HEK293 (cell line): ENCODE measurements at regions not wholly inside any gene's neighbourhood (a gene's known extent, or its start where the extent isn't known, plus 50 kb on each side); places are given as distances from the start of the nearest gene placed in this dataset.

Experiments used
- ATF2 ChIP-seq: fragments of 450-650 bp; formaldehyde crosslinking; IDR thresholded peaks from 2 replicates; pipeline ENCODE4 v1.5.1; 2016; ENCODE audit warnings: missing biosample characterization, missing genetic modification characterization, low read depth
- CTCF ChIP-seq: fragments of 450-650 bp; formaldehyde crosslinking; IDR thresholded peaks from 2 replicates; pipeline ENCODE4 v1.5.1; 2016; ENCODE audit warnings: missing biosample characterization, missing genetic modification characterization
- REST ChIP-seq: fragments of 450-650 bp; formaldehyde crosslinking; IDR thresholded peaks from 2 replicates; pipeline ENCODE4 v1.5.1; 2016; ENCODE audit warnings: missing biosample characterization, missing genetic modification characterization
- SETDB1 ChIP-seq: IDR thresholded peaks from one replicate; pipeline ENCODE4 v1.6.1; 2017; ENCODE audit warnings: mild to moderate bottlenecking, low read length, moderate library complexity, mixed read lengths; ENCODE audit not compliant: insufficient read length
- TCF7L2 ChIP-seq: IDR thresholded peaks from 2 replicates; pipeline ENCODE4 v1.6.1; 2011; ENCODE audit warnings: low read depth, mild to moderate bottlenecking, inconsistent platforms, low read length, moderate library complexity, borderline replicate concordance
- TSHZ1 ChIP-seq: fragments of 450-650 bp; formaldehyde crosslinking; IDR thresholded peaks from 2 replicates; pipeline ENCODE4 v1.5.1; 2016; ENCODE audit warnings: missing biosample characterization, missing genetic modification characterization, borderline replicate concordance
- ZBTB49 ChIP-seq: fragments of 450-650 bp; formaldehyde crosslinking; IDR thresholded peaks from 2 replicates; pipeline ENCODE4 v1.5.1; 2016; ENCODE audit warnings: missing biosample characterization, missing genetic modification characterization, low read depth
- ZNF302 ChIP-seq: fragments of 450-650 bp; formaldehyde crosslinking; IDR thresholded peaks from 2 replicates; pipeline ENCODE4 v1.5.1; 2016; ENCODE audit warnings: missing biosample characterization, missing genetic modification characterization, low read depth
- ZNF488 ChIP-seq: fragments of 450-650 bp; formaldehyde crosslinking; IDR thresholded peaks from 2 replicates; pipeline ENCODE4 v1.5.1; 2016; ENCODE audit warnings: missing biosample characterization, missing genetic modification characterization
- ZNF510 ChIP-seq: fragments of 450-650 bp; formaldehyde crosslinking; IDR thresholded peaks from 2 replicates; pipeline ENCODE4 v1.5.1; 2018; ENCODE audit warnings: mild to moderate bottlenecking, missing genetic modification characterization, missing biosample characterization; ENCODE audit not compliant: insufficient replicate concordance
- ZNF580 ChIP-seq: fragments of 450-650 bp; formaldehyde crosslinking; IDR thresholded peaks from 2 replicates; pipeline ENCODE4 v1.5.1; 2016; ENCODE audit warnings: missing biosample characterization, missing genetic modification characterization
- ZNF76 ChIP-seq: fragments of 450-650 bp; formaldehyde crosslinking; IDR thresholded peaks from 2 replicates; pipeline ENCODE4; 2016; ENCODE audit warnings: low read depth, missing biosample characterization, missing genetic modification characterization, borderline replicate concordance
- ZSCAN5A ChIP-seq: fragments of 450-650 bp; formaldehyde crosslinking; IDR thresholded peaks from 2 replicates; pipeline ENCODE4 v1.5.1; 2016; ENCODE audit warnings: missing biosample characterization, missing genetic modification characterization

- TF ChIP-seq ZNF488 (tag by site-specific recombination) = no peak
- TF ChIP-seq CTCF (tag by site-specific recombination) = no peak
- no peak for TF ChIP-seq ZNF510 (tag by site-specific recombination)
- TF ChIP-seq ZNF580 (tag by site-specific recombination) = no peak
- TF ChIP-seq SETDB1 = no peak
- TF ChIP-seq ZNF302 (tag by site-specific recombination) = no peak
- TF ChIP-seq REST = no peak
- TF ChIP-seq ZSCAN5A (tag by site-specific recombination) = no peak
- no peak for TF ChIP-seq ATF2 (tag by site-specific recombination)
- no peak for TF ChIP-seq ZNF76 (tag by site-specific recombination)
- no peak for TF ChIP-seq TCF7L2
- TF ChIP-seq ZBTB49 = no peak
- no peak for TF ChIP-seq TSHZ1
Observed at GRCh38 chr6:141264101-141264500, 868.6 kb upstream of the GJE1 start.
